ENCODE measurements at regions not wholly inside any gene's neighbourhood (a gene's known extent, or its start where the extent isn't known, plus 50 kb on each side); places are given as distances from the start of the nearest gene placed in this dataset.

- TF ChIP-seq, protein P1, sequence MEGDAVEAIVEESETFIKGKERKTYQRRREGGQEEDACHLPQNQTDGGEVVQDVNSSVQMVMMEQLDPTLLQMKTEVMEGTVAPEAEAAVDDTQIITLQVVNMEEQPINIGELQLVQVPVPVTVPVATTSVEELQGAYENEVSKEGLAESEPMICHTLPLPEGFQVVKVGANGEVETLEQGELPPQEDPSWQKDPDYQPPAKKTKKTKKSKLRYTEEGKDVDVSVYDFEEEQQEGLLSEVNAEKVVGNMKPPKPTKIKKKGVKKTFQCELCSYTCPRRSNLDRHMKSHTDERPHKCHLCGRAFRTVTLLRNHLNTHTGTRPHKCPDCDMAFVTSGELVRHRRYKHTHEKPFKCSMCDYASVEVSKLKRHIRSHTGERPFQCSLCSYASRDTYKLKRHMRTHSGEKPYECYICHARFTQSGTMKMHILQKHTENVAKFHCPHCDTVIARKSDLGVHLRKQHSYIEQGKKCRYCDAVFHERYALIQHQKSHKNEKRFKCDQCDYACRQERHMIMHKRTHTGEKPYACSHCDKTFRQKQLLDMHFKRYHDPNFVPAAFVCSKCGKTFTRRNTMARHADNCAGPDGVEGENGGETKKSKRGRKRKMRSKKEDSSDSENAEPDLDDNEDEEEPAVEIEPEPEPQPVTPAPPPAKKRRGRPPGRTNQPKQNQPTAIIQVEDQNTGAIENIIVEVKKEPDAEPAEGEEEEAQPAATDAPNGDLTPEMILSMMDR (IDR thresholded peaks at IDR 0.05; ENCODE audit: low read depth, low read length, missing input control), result no peak
- no peak for TF ChIP-seq SP1 (IDR thresholded peaks at IDR 0.05)
- TF ChIP-seq, protein P2, sequence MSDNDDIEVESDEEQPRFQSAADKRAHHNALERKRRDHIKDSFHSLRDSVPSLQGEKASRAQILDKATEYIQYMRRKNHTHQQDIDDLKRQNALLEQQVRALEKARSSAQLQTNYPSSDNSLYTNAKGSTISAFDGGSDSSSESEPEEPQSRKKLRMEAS (IDR thresholded peaks at IDR 0.05), result no peak
- TF ChIP-seq HNF4G (IDR thresholded peaks at IDR 0.05), result no peak
- no peak for TF ChIP-seq TAF1 (conservative IDR thresholded peaks at IDR 0.05)
- no peak for TF ChIP-seq RAD21 (IDR thresholded peaks at IDR 0.05)
Observed at GRCh38 chr1:57984277-57984676, 560.4 kb upstream of the DAB1 start.

Measured in liver (tissue), 3 donors.